ENCODE measurements at regions not wholly inside any gene's neighbourhood (a gene's known extent, or its start where the extent isn't known, plus 50 kb on each side); places are given as distances from the start of the nearest gene placed in this dataset.

- ChIA-PET POLR2A (interaction anchor here (0.5 kb wide), 1 partner anchor 1479 kb away, joined by 3 read pairs; no protein-coding TSS in a partner anchor), CTCF (no interaction called here)
- no peaks in the 10 kb centered on the region for H3K79me2 ChIP-seq (ENCODE audit: control insufficient read depth, insufficient read depth, low read length)
- Mint-ChIP-seq H3K27me3 (no peaks in the 10 kb centered on the region), H3K4me3 (no peak overlapping the region), H3K9me3 (ENCODE audit: insufficient read depth) (no peaks in the 10 kb centered on the region), H3K4me1 (no peaks in the 10 kb centered on the region), H3K27ac (no peak overlapping the region)
- H3K9ac ChIP-seq (ENCODE audit: low read length) = no peak overlapping the region
- H3K36me3 ChIP-seq (replicated peaks in 1 of 2; ENCODE audit: control extremely low read depth in 1 of 2, control insufficient read depth in 1 of 2, extremely low read depth in 1 of 2, insufficient read depth in 2 of 2, low read length in 1 of 2) = no peaks in the 10 kb centered on the region
- no peak overlapping the region for H3K4me2 ChIP-seq (replicated peaks; ENCODE audit: low read depth, low read length, poor library complexity, severe bottlenecking)
- ATAC-seq (ENCODE audit: low read depth) (no peak), DNase-seq (no peak)
- no peak overlapping the region for H3K4me3 ChIP-seq (ENCODE audit: control extremely low read depth in 1 of 5, extremely low read depth in 1 of 5, insufficient read depth in 1 of 5, low read depth in 2 of 5, low read length in 4 of 5)
- H3K9me3 ChIP-seq (ENCODE audit: control extremely low read depth in 1 of 3, control insufficient read depth in 2 of 3, insufficient read depth in 1 of 3, low read length in 2 of 3) = no peaks in the 10 kb centered on the region
- WGBS (ENCODE audit: insufficient coverage) = no CpG with 5 or more reads among the region's 2 CpGs
- H3K27ac ChIP-seq (ENCODE audit: low read length in 2 of 2) = no peak overlapping the region
- TF ChIP-seq CTCF (IDR thresholded peaks at IDR 0.05) (no peak), EZH2 (IDR thresholded peaks at IDR 0.05; ENCODE audit: borderline replicate concordance, insufficient read depth, low read depth, low read length, poor library complexity, severe bottlenecking) (no peak)
- H3K27me3 ChIP-seq (replicated peaks in 1 of 4; ENCODE audit: control extremely low read depth in 1 of 4, control insufficient read depth in 3 of 4, insufficient read depth in 4 of 4, low read length in 3 of 4) = no peaks in the 10 kb centered on the region
- intact Hi-C loops (cut with micrococcal nuclease) = no loop called here
- no peaks in the 10 kb centered on the region for H4K20me1 ChIP-seq (ENCODE audit: control insufficient read depth, insufficient read depth, low read length, poor library complexity, severe bottlenecking)
- no peak overlapping the region for H2AFZ ChIP-seq (ENCODE audit: insufficient read depth, low read depth, low read length, poor library complexity, severe bottlenecking)
- no peaks in the 10 kb centered on the region for H3K4me1 ChIP-seq (ENCODE audit: control insufficient read depth in 2 of 2, insufficient read depth in 2 of 2, low read length in 2 of 2)
These were observed 138.2 kb upstream of the SPTLC3 start for GRCh38 chr20:12870588-12870987.

DNA sequence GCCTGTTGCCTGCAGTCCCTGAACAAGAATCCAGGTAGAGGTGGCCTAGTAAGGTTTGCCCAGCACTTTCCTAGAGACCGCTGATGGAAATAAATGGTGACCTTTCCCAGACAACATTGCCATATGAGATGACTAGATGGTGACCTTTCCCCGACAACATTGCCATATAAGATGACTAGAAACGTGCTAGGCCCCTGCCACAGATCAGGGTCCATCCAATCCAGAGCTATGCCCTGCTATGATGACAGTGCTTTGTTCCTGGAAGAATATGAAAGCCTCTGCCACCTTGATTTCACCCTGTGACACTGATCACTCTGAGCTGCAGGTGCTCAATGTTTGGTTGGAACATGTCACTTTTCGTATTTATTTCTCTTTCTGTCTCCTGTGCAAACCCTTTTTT, 133.8 kb upstream of the SPTLC3 start:
- H3K9ac ChIP-seq (ENCODE audit: low read length) = no peak overlapping the region
- H3K4me2 ChIP-seq (replicated peaks; ENCODE audit: low read depth, low read length, poor library complexity, severe bottlenecking) = no peak overlapping the region
- ATAC-seq (ENCODE audit: low read depth) (no peak), DNase-seq (no peak)
- Mint-ChIP-seq H3K9me3 (ENCODE audit: insufficient read depth) (no peaks in the 10 kb centered on the region), H3K4me3 (no peak overlapping the region), H3K27ac (no peak overlapping the region), H3K27me3 (no peaks in the 10 kb centered on the region), H3K4me1 (no peaks in the 10 kb centered on the region)
- 81% methylated on average over 3 of the region's 4 CpGs for WGBS (ENCODE audit: insufficient coverage)
- H2AFZ ChIP-seq (ENCODE audit: insufficient read depth, low read depth, low read length, poor library complexity, severe bottlenecking) = no peak overlapping the region
- no peak overlapping the region for H3K4me3 ChIP-seq (ENCODE audit: control extremely low read depth in 1 of 5, extremely low read depth in 1 of 5, insufficient read depth in 1 of 5, low read depth in 2 of 5, low read length in 4 of 5)
- no peak overlapping the region for H3K27ac ChIP-seq (ENCODE audit: low read length in 2 of 2)
- no peaks in the 10 kb centered on the region for H4K20me1 ChIP-seq (ENCODE audit: control insufficient read depth, insufficient read depth, low read length, poor library complexity, severe bottlenecking)
- intact Hi-C loops (cut with micrococcal nuclease) = no loop called here
- no peaks in the 10 kb centered on the region for H3K4me1 ChIP-seq (ENCODE audit: control insufficient read depth in 2 of 2, insufficient read depth in 2 of 2, low read length in 2 of 2)
- H3K9me3 ChIP-seq (ENCODE audit: control extremely low read depth in 1 of 3, control insufficient read depth in 2 of 3, insufficient read depth in 1 of 3, low read length in 2 of 3) = no peaks in the 10 kb centered on the region
- no peaks in the 10 kb centered on the region for H3K36me3 ChIP-seq (replicated peaks in 1 of 2; ENCODE audit: control extremely low read depth in 1 of 2, control insufficient read depth in 1 of 2, extremely low read depth in 1 of 2, insufficient read depth in 2 of 2, low read length in 1 of 2)
- H3K27me3 ChIP-seq (replicated peaks in 1 of 4; ENCODE audit: control extremely low read depth in 1 of 4, control insufficient read depth in 3 of 4, insufficient read depth in 4 of 4, low read length in 3 of 4) = no peaks in the 10 kb centered on the region
- ChIA-PET CTCF (no interaction called here), POLR2A (no interaction called here)
- TF ChIP-seq EZH2 (IDR thresholded peaks at IDR 0.05; ENCODE audit: borderline replicate concordance, insufficient read depth, low read depth, low read length, poor library complexity, severe bottlenecking) (no peak), CTCF (IDR thresholded peaks at IDR 0.05) (no peak)
- H3K79me2 ChIP-seq (ENCODE audit: control insufficient read depth, insufficient read depth, low read length) = no peaks in the 10 kb centered on the region

Data from B cell (primary cell).